SK-N-SH (cell line): ENCODE measurements at regions not wholly inside any gene's neighbourhood (a gene's known extent, or its start where the extent isn't known, plus 50 kb on each side); places are given as distances from the start of the nearest gene placed in this dataset.

Experiments used
- CTCF ChIA-PET: fragments of 300-600, 350-600 bp; formaldehyde crosslinking; extraction: SDS; loops from one replicate; lab custom pipeline; 2021; lab: Yijun Ruan, JAX
- POLR2A ChIA-PET: fragments of 350-600 bp; sonication (Branson Sonifier 250); formaldehyde crosslinking; extraction: SDS; loops from one replicate; lab custom pipeline; 2020; ENCODE audit warnings: antibody characterized with exemption, inconsistent platforms; lab: Yijun Ruan, JAX
- DNase-seq: peaks from one replicate; pipeline ENCODE4 v3.0.0; 2012
- H2AFZ ChIP-seq: fragments of 200-600 bp; sonication (generic); 2 replicates; pipeline ENCODE4 v1.8.1; 2016; ENCODE audit warnings: antibody characterized with exemption, mild to moderate bottlenecking, low read depth
- H3F3A ChIP-seq: fragments of 200-600 bp; sonication (generic); replicated peaks from 2 replicates; pipeline ENCODE3; 2016; ENCODE audit warnings: antibody characterized with exemption, mild to moderate bottlenecking; ENCODE audit not compliant: insufficient read depth
- H3K27ac ChIP-seq, 2 experiments: fragments of 200-500 bp in 1 of 2; fragments of 200-600 bp in 1 of 2; sonication (Bioruptor generic) in 1 of 2; sonication (generic), shearing (Covaris generic) in 1 of 2; 2 replicates each; pipeline versions ENCODE4 v1.5.1 to v1.6.1; 2014 to 2016; ENCODE audit warnings: low read depth in 2 of 2, inconsistent platforms in 1 of 2, low read length in 1 of 2, mild to moderate bottlenecking in 1 of 2, mixed read lengths in 1 of 2
- H3K27me3 ChIP-seq: fragments of 200-600 bp; sonication (generic), shearing (Covaris generic); 2 replicates; pipeline ENCODE4 v1.6.1; 2016; ENCODE audit warnings: mixed run types; ENCODE audit not compliant: insufficient read depth
- H3K36me3 ChIP-seq, 2 experiments: fragments of 200-500 bp in 1 of 2; fragments of 200-600 bp in 1 of 2; sonication (Bioruptor generic) in 1 of 2; sonication (generic) in 1 of 2; replicated peaks in 1 of 2; 2 replicates each; pipeline versions ENCODE3 to v1.5.1; 2014 to 2016; ENCODE audit warnings: low read length in 1 of 2, mild to moderate bottlenecking in 1 of 2; ENCODE audit not compliant: insufficient read depth in 2 of 2, control insufficient read depth in 1 of 2
- H3K4me1 ChIP-seq, 2 experiments: fragments of 200-500 bp in 1 of 2; fragments of 200-600 bp in 1 of 2; sonication (Bioruptor generic) in 1 of 2; sonication (generic), shearing (Covaris generic) in 1 of 2; 2 replicates each; pipeline versions ENCODE4 v1.5.1 to v1.6.1; 2014 to 2016; ENCODE audit warnings: low read depth in 1 of 2, low read length in 1 of 2, mixed run types in 1 of 2; ENCODE audit not compliant: insufficient read depth in 2 of 2, control insufficient read depth in 1 of 2
- H3K4me2 ChIP-seq: fragments of 200-600 bp; sonication (generic), shearing (Covaris generic); 2 replicates; pipeline ENCODE4 v1.6.1; 2017; ENCODE audit warnings: mixed run types
- H3K4me3 ChIP-seq, 2 experiments: fragments of 200-500 bp in 1 of 2; fragments of 200-600 bp in 1 of 2; sonication (Bioruptor generic) in 1 of 2; sonication (generic), shearing (Covaris generic) in 1 of 2; 2 replicates each; pipeline versions ENCODE4 v1.5.1 to v1.8.1; 2014 to 2016; ENCODE audit warnings: low read depth in 2 of 2, inconsistent platforms in 1 of 2, low read length in 1 of 2, mild to moderate bottlenecking in 1 of 2, mixed read lengths in 1 of 2, moderate library complexity in 1 of 2
- H3K79me2 ChIP-seq: fragments of 200-600 bp; sonication (generic); 2 replicates; pipeline ENCODE4 v1.8.1; 2017; ENCODE audit warnings: mild to moderate bottlenecking; ENCODE audit not compliant: insufficient read depth
- H3K9ac ChIP-seq: fragments of 200-600 bp; sonication (generic); 2 replicates; pipeline ENCODE4 v1.6.1; 2017; ENCODE audit warnings: mixed run types
- H3K9me2 ChIP-seq: fragments of 200-600 bp; sonication (generic); 2 replicates; pipeline ENCODE4 v1.6.1; 2017; ENCODE audit warnings: mixed run types
- H3K9me3 ChIP-seq: fragments of 200-600 bp; sonication (generic); 2 replicates; pipeline ENCODE4 v1.6.1; 2017; ENCODE audit warnings: mixed run types, mild to moderate bottlenecking, moderate library complexity
- H4K20me1 ChIP-seq: fragments of 200-600 bp; sonication (generic); 2 replicates; pipeline ENCODE4 v1.6.1; 2017; ENCODE audit warnings: mild to moderate bottlenecking, mixed run types; ENCODE audit not compliant: insufficient read depth
- EP300 ChIP-seq, 2 experiments: IDR thresholded peaks; 2 replicates each; pipeline versions ENCODE4 v1.4.0 to v1.6.1; 2012; ENCODE audit warnings: borderline replicate concordance in 1 of 2, low read depth in 1 of 2, low read length in 1 of 2
- FOSL2 ChIP-seq: IDR thresholded peaks from 2 replicates; pipeline ENCODE4 v1.4.0; 2012; ENCODE audit warnings: low read depth, mild to moderate bottlenecking, moderate library complexity, borderline replicate concordance
- FOXM1 ChIP-seq: IDR thresholded peaks from 2 replicates; pipeline ENCODE4 v1.4.0; 2012; ENCODE audit warnings: low read depth, mild to moderate bottlenecking
- GABPA ChIP-seq: IDR thresholded peaks from 2 replicates; pipeline ENCODE4 v1.4.0; 2012; ENCODE audit warnings: low read depth, mild to moderate bottlenecking
- GATA2 ChIP-seq: sonication (generic); formaldehyde crosslinking; IDR thresholded peaks from 2 replicates; pipeline ENCODE4 v1.5.0; 2020; ENCODE audit warnings: mild to moderate bottlenecking, missing genetic modification reagents
- MEF2A ChIP-seq: IDR thresholded peaks from 2 replicates; pipeline ENCODE4 v1.4.0; 2012; ENCODE audit warnings: low read depth, borderline replicate concordance
- NFIC ChIP-seq: IDR thresholded peaks from 2 replicates; pipeline ENCODE4 v1.4.0; 2012; ENCODE audit warnings: borderline replicate concordance
- NRF1 ChIP-seq: IDR thresholded peaks from 2 replicates; pipeline ENCODE4 v1.6.1; 2012; ENCODE audit warnings: low read depth, mild to moderate bottlenecking, low read length
- POLR2AphosphoS5 ChIP-seq: IDR thresholded peaks from 2 replicates; pipeline ENCODE4 v1.6.1; 2012; ENCODE audit warnings: low read depth, low read length
- RAD21 ChIP-seq: IDR thresholded peaks from 2 replicates; pipeline ENCODE4 v1.6.1; 2012; ENCODE audit warnings: mild to moderate bottlenecking, low read length
- RCOR1 ChIP-seq: fragments of 150-350 bp; IDR thresholded peaks from 2 replicates; pipeline ENCODE4 v1.6.1; 2017; ENCODE audit warnings: antibody characterized with exemption, low read length
- RXRA ChIP-seq: IDR thresholded peaks from 2 replicates; pipeline ENCODE4 v1.4.0; 2012; ENCODE audit warnings: low read depth, mild to moderate bottlenecking, borderline replicate concordance
- SIN3A ChIP-seq: IDR thresholded peaks from 2 replicates; pipeline ENCODE4 v1.6.1; 2012; ENCODE audit warnings: low read depth, mild to moderate bottlenecking, low read length, moderate library complexity, borderline replicate concordance
- TEAD4 ChIP-seq: IDR thresholded peaks from 2 replicates; pipeline ENCODE4 v1.4.0; 2012; ENCODE audit warnings: mild to moderate bottlenecking, borderline replicate concordance; ENCODE audit not compliant: insufficient read depth
- WGBS: methylation state at CpG from one replicate; pipeline ENCODE4 v1.1.6; 2017; ENCODE audit warnings: low lambda C conversion rate; 5-methylcytosine and 5-hydroxymethylcytosine counted together
- TF ChIP-seq, protein P1 (sequence below): IDR thresholded peaks from 2 replicates; pipeline ENCODE4 v1.6.1; 2012; ENCODE audit warnings: mild to moderate bottlenecking, low read depth, low read length, moderate library complexity
- TF ChIP-seq, protein P2 (sequence below): IDR thresholded peaks from 2 replicates; pipeline ENCODE4; 2012
- TF ChIP-seq, protein P3 (sequence below): fragments of 200-600 bp; sonication (generic); IDR thresholded peaks from 2 replicates; pipeline ENCODE4 v1.6.1; 2017; ENCODE audit warnings: antibody characterized with exemption, mild to moderate bottlenecking, moderate library complexity
- TF ChIP-seq, protein P4 (sequence below): fragments of 150-350 bp; IDR thresholded peaks from 2 replicates; pipeline ENCODE4 v1.6.1; 2017; ENCODE audit warnings: antibody characterized with exemption, low read length, low read depth, borderline replicate concordance
- TF ChIP-seq, protein P5 (sequence below): IDR thresholded peaks from 2 replicates; pipeline ENCODE4 v1.4.0; 2012; ENCODE audit warnings: low read depth, borderline replicate concordance
- TF ChIP-seq, protein P6 (sequence below): IDR thresholded peaks from 2 replicates; pipeline ENCODE4 v1.4.0; 2012; ENCODE audit warnings: low read depth, borderline replicate concordance

DNA sequence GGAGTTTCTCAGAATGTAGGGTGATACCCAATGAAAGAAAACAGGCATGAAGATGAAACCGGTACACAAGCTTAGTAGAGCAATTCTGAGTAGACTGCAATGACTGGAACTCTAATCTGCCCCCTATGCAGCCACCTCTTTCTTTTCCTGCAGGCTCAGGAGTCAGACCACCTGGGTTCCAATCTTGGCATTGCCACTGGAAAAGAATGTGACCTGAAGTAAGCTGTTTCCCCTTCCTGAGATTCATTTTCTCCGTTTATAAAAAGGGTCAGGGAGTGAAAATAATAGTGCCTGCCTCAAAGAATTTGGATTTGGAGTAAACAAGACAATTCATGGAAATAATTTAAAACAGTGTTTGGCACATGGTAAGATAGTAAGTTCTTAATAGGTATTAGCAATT, 1464.0 kb downstream of the PCDH7 start:
- POLR2A ChIA-PET, result no interaction called here
- no peaks in the 10 kb centered on the region for H3K27me3 ChIP-seq
- H3K79me2 ChIP-seq, result no peaks in the 10 kb centered on the region
- H3K9me2 ChIP-seq, result no peaks in the 10 kb centered on the region; the same call in 1 of the 2 replicates
- H3F3A ChIP-seq, result no peaks in the 10 kb centered on the region
- TF ChIP-seq NFIC (no peak), RCOR1 (no peak), FOXM1 (no peak), MEF2A (no peak), GATA2 (CRISPR knock-in tag) (no peak), RXRA (no peak), SIN3A (no peak), RAD21 (no peak), NRF1 (no peak), GABPA (no peak), POLR2AphosphoS5 (no peak), TEAD4 (no peak), FOSL2 (no peak), EP300 (IDR thresholded peaks at IDR 0.05; ENCODE audit: borderline replicate concordance in 1 of 2, low read depth in 1 of 2, low read length in 1 of 2) (no peak)
- TF ChIP-seq, protein P1, sequence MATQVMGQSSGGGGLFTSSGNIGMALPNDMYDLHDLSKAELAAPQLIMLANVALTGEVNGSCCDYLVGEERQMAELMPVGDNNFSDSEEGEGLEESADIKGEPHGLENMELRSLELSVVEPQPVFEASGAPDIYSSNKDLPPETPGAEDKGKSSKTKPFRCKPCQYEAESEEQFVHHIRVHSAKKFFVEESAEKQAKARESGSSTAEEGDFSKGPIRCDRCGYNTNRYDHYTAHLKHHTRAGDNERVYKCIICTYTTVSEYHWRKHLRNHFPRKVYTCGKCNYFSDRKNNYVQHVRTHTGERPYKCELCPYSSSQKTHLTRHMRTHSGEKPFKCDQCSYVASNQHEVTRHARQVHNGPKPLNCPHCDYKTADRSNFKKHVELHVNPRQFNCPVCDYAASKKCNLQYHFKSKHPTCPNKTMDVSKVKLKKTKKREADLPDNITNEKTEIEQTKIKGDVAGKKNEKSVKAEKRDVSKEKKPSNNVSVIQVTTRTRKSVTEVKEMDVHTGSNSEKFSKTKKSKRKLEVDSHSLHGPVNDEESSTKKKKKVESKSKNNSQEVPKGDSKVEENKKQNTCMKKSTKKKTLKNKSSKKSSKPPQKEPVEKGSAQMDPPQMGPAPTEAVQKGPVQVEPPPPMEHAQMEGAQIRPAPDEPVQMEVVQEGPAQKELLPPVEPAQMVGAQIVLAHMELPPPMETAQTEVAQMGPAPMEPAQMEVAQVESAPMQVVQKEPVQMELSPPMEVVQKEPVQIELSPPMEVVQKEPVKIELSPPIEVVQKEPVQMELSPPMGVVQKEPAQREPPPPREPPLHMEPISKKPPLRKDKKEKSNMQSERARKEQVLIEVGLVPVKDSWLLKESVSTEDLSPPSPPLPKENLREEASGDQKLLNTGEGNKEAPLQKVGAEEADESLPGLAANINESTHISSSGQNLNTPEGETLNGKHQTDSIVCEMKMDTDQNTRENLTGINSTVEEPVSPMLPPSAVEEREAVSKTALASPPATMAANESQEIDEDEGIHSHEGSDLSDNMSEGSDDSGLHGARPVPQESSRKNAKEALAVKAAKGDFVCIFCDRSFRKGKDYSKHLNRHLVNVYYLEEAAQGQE, result no peak
- TF ChIP-seq, protein P2, sequence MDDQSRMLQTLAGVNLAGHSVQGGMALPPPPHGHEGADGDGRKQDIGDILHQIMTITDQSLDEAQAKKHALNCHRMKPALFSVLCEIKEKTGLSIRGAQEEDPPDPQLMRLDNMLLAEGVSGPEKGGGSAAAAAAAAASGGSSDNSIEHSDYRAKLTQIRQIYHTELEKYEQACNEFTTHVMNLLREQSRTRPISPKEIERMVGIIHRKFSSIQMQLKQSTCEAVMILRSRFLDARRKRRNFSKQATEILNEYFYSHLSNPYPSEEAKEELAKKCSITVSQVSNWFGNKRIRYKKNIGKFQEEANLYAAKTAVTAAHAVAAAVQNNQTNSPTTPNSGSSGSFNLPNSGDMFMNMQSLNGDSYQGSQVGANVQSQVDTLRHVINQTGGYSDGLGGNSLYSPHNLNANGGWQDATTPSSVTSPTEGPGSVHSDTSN, result no peak
- TF ChIP-seq, protein P3, sequence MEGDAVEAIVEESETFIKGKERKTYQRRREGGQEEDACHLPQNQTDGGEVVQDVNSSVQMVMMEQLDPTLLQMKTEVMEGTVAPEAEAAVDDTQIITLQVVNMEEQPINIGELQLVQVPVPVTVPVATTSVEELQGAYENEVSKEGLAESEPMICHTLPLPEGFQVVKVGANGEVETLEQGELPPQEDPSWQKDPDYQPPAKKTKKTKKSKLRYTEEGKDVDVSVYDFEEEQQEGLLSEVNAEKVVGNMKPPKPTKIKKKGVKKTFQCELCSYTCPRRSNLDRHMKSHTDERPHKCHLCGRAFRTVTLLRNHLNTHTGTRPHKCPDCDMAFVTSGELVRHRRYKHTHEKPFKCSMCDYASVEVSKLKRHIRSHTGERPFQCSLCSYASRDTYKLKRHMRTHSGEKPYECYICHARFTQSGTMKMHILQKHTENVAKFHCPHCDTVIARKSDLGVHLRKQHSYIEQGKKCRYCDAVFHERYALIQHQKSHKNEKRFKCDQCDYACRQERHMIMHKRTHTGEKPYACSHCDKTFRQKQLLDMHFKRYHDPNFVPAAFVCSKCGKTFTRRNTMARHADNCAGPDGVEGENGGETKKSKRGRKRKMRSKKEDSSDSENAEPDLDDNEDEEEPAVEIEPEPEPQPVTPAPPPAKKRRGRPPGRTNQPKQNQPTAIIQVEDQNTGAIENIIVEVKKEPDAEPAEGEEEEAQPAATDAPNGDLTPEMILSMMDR, result no peak
- TF ChIP-seq, protein P4, sequence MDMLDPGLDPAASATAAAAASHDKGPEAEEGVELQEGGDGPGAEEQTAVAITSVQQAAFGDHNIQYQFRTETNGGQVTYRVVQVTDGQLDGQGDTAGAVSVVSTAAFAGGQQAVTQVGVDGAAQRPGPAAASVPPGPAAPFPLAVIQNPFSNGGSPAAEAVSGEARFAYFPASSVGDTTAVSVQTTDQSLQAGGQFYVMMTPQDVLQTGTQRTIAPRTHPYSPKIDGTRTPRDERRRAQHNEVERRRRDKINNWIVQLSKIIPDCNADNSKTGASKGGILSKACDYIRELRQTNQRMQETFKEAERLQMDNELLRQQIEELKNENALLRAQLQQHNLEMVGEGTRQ, result no peak
- TF ChIP-seq, protein P5, sequence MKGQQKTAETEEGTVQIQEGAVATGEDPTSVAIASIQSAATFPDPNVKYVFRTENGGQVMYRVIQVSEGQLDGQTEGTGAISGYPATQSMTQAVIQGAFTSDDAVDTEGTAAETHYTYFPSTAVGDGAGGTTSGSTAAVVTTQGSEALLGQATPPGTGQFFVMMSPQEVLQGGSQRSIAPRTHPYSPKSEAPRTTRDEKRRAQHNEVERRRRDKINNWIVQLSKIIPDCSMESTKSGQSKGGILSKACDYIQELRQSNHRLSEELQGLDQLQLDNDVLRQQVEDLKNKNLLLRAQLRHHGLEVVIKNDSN, result no peak
- TF ChIP-seq, protein P6, sequence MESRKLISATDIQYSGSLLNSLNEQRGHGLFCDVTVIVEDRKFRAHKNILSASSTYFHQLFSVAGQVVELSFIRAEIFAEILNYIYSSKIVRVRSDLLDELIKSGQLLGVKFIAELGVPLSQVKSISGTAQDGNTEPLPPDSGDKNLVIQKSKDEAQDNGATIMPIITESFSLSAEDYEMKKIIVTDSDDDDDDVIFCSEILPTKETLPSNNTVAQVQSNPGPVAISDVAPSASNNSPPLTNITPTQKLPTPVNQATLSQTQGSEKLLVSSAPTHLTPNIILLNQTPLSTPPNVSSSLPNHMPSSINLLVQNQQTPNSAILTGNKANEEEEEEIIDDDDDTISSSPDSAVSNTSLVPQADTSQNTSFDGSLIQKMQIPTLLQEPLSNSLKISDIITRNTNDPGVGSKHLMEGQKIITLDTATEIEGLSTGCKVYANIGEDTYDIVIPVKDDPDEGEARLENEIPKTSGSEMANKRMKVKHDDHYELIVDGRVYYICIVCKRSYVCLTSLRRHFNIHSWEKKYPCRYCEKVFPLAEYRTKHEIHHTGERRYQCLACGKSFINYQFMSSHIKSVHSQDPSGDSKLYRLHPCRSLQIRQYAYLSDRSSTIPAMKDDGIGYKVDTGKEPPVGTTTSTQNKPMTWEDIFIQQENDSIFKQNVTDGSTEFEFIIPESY, result no peak
- TF ChIP-seq, all 33 proteins: peak for 0
- H2AFZ ChIP-seq, result no peak overlapping the region
- no peak for DNase-seq
- H4K20me1 ChIP-seq, result no peaks in the 10 kb centered on the region
- H3K9me3 ChIP-seq, result no peaks in the 10 kb centered on the region
- H3K36me3 ChIP-seq, result no peaks in the 10 kb centered on the region
- CTCF ChIA-PET, result no interaction called here
- no peak overlapping the region for H3K9ac ChIP-seq
- WGBS, result 1% methylated on average over 2 of the region's 2 CpGs
- H3K4me1 ChIP-seq, result no peaks in the 10 kb centered on the region
- H3K4me3 ChIP-seq, result no peak overlapping the region
- H3K27ac ChIP-seq, result no peak overlapping the region
- no peak overlapping the region for H3K4me2 ChIP-seq
